GM23338 (cell line): ENCODE measurements at regions not wholly inside any gene's neighbourhood (a gene's known extent, or its start where the extent isn't known, plus 50 kb on each side); places are given as distances from the start of the nearest gene placed in this dataset.

Source experiments
- ATAC-seq: fragments of 200-7000 bp; cut with Tn5 transposase; 3 replicates; pipeline ENCODE4 v1.9.1; 2020
- DNase-seq: peaks from one replicate; pipeline ENCODE4 v3.0.0-alpha.2; 2015; ENCODE audit warnings: low spot score
- H2AFZ ChIP-seq: fragments of 200-600 bp; sonication (generic); 2 replicates; pipeline ENCODE4 v1.8.0; 2016; ENCODE audit warnings: antibody characterized with exemption, mild to moderate bottlenecking, moderate library complexity
- H3F3A ChIP-seq: fragments of 200-600 bp; sonication (generic); replicated peaks from 2 replicates; pipeline ENCODE4 v1.8.0; 2017; ENCODE audit warnings: antibody characterized with exemption, mixed run types, low read depth
- H3K27ac ChIP-seq: fragments of 200-600 bp; sonication (generic); 2 replicates; pipeline ENCODE4 v1.6.1; 2016; ENCODE audit warnings: low read depth
- H3K27me3 ChIP-seq: fragments of 200-600 bp; sonication (generic); 2 replicates; pipeline ENCODE4 v1.8.0; 2016; ENCODE audit warnings: mild to moderate bottlenecking, mixed run types, moderate library complexity; ENCODE audit not compliant: insufficient read depth
- H3K36me3 ChIP-seq: fragments of 200-600 bp; sonication (generic); 2 replicates; pipeline ENCODE4 v1.8.0; 2016; ENCODE audit warnings: mild to moderate bottlenecking; ENCODE audit not compliant: insufficient read depth
- H3K4me1 ChIP-seq: fragments of 200-600 bp; sonication (generic); 2 replicates; pipeline ENCODE4 v1.8.0; 2016; ENCODE audit warnings: mild to moderate bottlenecking, moderate library complexity; ENCODE audit not compliant: insufficient read depth
- H3K4me2 ChIP-seq: fragments of 200-600 bp; sonication (generic); 2 replicates; pipeline ENCODE4 v1.7.1; 2017; ENCODE audit warnings: mixed run types
- H3K4me3 ChIP-seq: fragments of 200-600 bp; sonication (generic); 2 replicates; pipeline ENCODE4 v1.6.1; 2016; ENCODE audit warnings: mixed run types
- H3K79me2 ChIP-seq: fragments of 200-600 bp; sonication (generic); replicated peaks from 2 replicates; pipeline ENCODE4 v1.8.0; 2017; ENCODE audit warnings: mild to moderate bottlenecking; ENCODE audit not compliant: insufficient read depth
- H3K9me2 ChIP-seq: fragments of 200-600 bp; sonication (generic); 2 replicates; pipeline ENCODE4 v1.8.0; 2017; ENCODE audit not compliant: insufficient read depth
- H4K20me1 ChIP-seq: fragments of 200-600 bp; sonication (generic); replicated peaks from 2 replicates; pipeline ENCODE4 v1.8.0; 2017; ENCODE audit warnings: mild to moderate bottlenecking; ENCODE audit not compliant: insufficient read depth
- H3K27ac Mint-ChIP-seq: 2 replicates; pipeline ENCODE4 v1.8.0; 2020; ENCODE audit warnings: inconsistent platforms, mild to moderate bottlenecking, moderate library complexity, mixed read lengths
- H3K27me3 Mint-ChIP-seq: 3 replicates; pipeline ENCODE4 v1.8.0; 2022; ENCODE audit warnings: low read depth, mild to moderate bottlenecking, moderate library complexity, mixed read lengths, inconsistent platforms; ENCODE audit not compliant: insufficient read depth, poor library complexity
- H3K36me3 Mint-ChIP-seq: 3 replicates; pipeline ENCODE4 v1.8.0; 2021; ENCODE audit warnings: low read depth, mild to moderate bottlenecking, inconsistent platforms, moderate library complexity, mixed read lengths
- H3K4me1 Mint-ChIP-seq: 3 replicates; pipeline ENCODE4 v1.8.0; 2020; ENCODE audit warnings: mild to moderate bottlenecking, inconsistent platforms, mixed read lengths
- H3K4me3 Mint-ChIP-seq: 3 replicates; pipeline ENCODE4 v1.8.0; 2021; ENCODE audit warnings: moderate library complexity, mild to moderate bottlenecking, inconsistent platforms, mixed read lengths
- H3K9me3 Mint-ChIP-seq: 3 replicates; pipeline ENCODE4 v1.8.0; 2020; ENCODE audit warnings: moderate library complexity, mild to moderate bottlenecking, inconsistent platforms, mixed read lengths
- CREB1 ChIP-seq: fragments of 250-450 bp; sonication (Bioruptor Pico); IDR thresholded peaks from 2 replicates; pipeline ENCODE4 v1.5.0; 2020; ENCODE audit warnings: low read depth, mild to moderate bottlenecking, moderate library complexity
- EZH2 ChIP-seq: fragments of 200-600 bp; sonication (generic); IDR thresholded peaks from one replicate; pipeline ENCODE4 v1.8.0; 2017; ENCODE audit warnings: antibody characterized with exemption, mild to moderate bottlenecking, low read depth; ENCODE audit not compliant: unreplicated experiment
- JUNB ChIP-seq: IDR thresholded peaks from one replicate; pipeline ENCODE4 v1.6.1; 2016; ENCODE audit warnings: antibody characterized with exemption; ENCODE audit not compliant: unreplicated experiment
- NANOG ChIP-seq: IDR thresholded peaks from 2 replicates; pipeline ENCODE4 v1.6.1; 2016; ENCODE audit warnings: antibody characterized with exemption, borderline replicate concordance
- STAT1 ChIP-seq: IDR thresholded peaks from one replicate; pipeline ENCODE4 v1.6.1; 2016; ENCODE audit warnings: antibody characterized with exemption; ENCODE audit not compliant: unreplicated experiment
- ZNF114 ChIP-seq: fragments of 250-450 bp; sonication (Bioruptor Pico); IDR thresholded peaks from 2 replicates; pipeline ENCODE4 v1.5.0; 2020; ENCODE audit warnings: mild to moderate bottlenecking, moderate library complexity
- TF ChIP-seq, protein P1 (sequence below): fragments of 250-450 bp; sonication (Bioruptor Pico); IDR thresholded peaks from 2 replicates; pipeline ENCODE4 v1.5.0; 2020; ENCODE audit warnings: mild to moderate bottlenecking, moderate library complexity
- TF ChIP-seq, protein P2 (sequence below): IDR thresholded peaks from 2 replicates; pipeline ENCODE4 v1.6.1; 2016; ENCODE audit warnings: antibody characterized with exemption
- TF ChIP-seq, protein P3 (sequence below): IDR thresholded peaks from one replicate; pipeline ENCODE4 v1.6.1; 2018; ENCODE audit warnings: antibody characterized with exemption; ENCODE audit not compliant: unreplicated experiment

DNA sequence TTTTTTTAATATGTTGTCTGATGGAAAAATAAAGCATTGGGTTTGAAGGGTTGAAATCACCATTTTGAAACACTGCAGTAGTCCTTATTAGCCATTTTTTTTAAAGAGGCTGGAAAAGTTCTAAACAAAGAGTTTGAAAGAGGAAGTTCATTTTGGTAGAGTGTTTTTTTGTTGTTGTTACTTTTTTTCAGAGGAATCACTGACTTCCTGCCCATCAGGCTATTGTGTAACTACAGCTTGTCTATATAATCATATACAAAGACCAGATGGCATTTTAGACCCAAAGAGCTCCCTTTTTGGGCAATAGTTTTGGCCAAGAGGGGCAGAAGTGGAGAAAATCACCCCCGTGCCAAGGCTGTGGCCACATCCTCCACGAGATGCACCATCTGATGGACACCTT is 818.5 kb upstream of the AMELY start:
- Histone ChIP-seq H3K9me2 (no peaks in the 10 kb centered on the region), H2AFZ (no peak overlapping the region), H3K4me2 (no peak overlapping the region), H3K4me1 (no peaks in the 10 kb centered on the region), H3F3A (no peaks in the 10 kb centered on the region), H3K27me3 (no peaks in the 10 kb centered on the region), H3K27ac (no peak overlapping the region), H3K36me3 (no peaks in the 10 kb centered on the region), H3K4me3 (no peak overlapping the region), H3K79me2 (no peaks in the 10 kb centered on the region), H4K20me1 (no peaks in the 10 kb centered on the region)
- no peaks in the 10 kb centered on the region for H3K36me3 Mint-ChIP-seq
- H3K9me3 Mint-ChIP-seq = no peaks in the 10 kb centered on the region; the same call in 2 of the 3 replicates
- peaks cover 6% of the 10 kb centered on the region; the same call in 2 of the 3 replicates for H3K4me1 Mint-ChIP-seq
- ATAC-seq = no peak
- H3K27ac Mint-ChIP-seq = no peak overlapping the region
- no peak for TF ChIP-seq NANOG
- TF ChIP-seq, protein P1, sequence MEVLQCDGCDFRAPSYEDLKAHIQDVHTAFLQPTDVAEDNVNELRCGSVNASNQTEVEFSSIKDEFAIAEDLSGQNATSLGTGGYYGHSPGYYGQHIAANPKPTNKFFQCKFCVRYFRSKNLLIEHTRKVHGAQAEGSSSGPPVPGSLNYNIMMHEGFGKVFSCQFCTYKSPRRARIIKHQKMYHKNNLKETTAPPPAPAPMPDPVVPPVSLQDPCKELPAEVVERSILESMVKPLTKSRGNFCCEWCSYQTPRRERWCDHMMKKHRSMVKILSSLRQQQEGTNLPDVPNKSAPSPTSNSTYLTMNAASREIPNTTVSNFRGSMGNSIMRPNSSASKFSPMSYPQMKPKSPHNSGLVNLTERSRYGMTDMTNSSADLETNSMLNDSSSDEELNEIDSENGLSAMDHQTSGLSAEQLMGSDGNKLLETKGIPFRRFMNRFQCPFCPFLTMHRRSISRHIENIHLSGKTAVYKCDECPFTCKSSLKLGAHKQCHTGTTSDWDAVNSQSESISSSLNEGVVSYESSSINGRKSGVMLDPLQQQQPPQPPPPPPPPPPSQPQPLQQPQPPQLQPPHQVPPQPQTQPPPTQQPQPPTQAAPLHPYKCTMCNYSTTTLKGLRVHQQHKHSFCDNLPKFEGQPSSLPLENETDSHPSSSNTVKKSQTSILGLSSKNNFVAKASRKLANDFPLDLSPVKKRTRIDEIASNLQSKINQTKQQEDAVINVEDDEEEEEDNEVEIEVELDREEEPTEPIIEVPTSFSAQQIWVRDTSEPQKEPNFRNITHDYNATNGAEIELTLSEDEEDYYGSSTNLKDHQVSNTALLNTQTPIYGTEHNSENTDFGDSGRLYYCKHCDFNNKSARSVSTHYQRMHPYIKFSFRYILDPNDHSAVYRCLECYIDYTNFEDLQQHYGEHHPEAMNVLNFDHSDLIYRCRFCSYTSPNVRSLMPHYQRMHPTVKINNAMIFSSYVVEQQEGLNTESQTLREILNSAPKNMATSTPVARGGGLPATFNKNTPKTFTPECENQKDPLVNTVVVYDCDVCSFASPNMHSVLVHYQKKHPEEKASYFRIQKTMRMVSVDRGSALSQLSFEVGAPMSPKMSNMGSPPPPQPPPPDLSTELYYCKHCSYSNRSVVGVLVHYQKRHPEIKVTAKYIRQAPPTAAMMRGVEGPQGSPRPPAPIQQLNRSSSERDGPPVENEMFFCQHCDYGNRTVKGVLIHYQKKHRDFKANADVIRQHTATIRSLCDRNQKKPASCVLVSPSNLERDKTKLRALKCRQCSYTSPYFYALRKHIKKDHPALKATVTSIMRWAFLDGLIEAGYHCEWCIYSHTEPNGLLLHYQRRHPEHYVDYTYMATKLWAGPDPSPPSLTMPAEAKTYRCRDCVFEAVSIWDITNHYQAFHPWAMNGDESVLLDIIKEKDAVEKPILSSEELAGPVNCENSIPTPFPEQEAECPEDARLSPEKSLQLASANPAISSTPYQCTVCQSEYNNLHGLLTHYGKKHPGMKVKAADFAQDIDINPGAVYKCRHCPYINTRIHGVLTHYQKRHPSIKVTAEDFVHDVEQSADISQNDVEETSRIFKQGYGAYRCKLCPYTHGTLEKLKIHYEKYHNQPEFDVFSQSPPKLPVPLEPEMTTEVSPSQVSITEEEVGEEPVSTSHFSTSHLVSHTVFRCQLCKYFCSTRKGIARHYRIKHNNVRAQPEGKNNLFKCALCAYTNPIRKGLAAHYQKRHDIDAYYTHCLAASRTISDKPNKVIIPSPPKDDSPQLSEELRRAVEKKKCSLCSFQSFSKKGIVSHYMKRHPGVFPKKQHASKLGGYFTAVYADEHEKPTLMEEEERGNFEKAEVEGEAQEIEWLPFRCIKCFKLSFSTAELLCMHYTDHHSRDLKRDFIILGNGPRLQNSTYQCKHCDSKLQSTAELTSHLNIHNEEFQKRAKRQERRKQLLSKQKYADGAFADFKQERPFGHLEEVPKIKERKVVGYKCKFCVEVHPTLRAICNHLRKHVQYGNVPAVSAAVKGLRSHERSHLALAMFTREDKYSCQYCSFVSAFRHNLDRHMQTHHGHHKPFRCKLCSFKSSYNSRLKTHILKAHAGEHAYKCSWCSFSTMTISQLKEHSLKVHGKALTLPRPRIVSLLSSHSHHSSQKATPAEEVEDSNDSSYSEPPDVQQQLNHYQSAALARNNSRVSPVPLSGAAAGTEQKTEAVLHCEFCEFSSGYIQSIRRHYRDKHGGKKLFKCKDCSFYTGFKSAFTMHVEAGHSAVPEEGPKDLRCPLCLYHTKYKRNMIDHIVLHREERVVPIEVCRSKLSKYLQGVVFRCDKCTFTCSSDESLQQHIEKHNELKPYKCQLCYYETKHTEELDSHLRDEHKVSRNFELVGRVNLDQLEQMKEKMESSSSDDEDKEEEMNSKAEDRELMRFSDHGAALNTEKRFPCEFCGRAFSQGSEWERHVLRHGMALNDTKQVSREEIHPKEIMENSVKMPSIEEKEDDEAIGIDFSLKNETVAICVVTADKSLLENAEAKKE = no peak
- H3K27me3 Mint-ChIP-seq = no peaks in the 10 kb centered on the region
- no peak for DNase-seq
- H3K4me3 Mint-ChIP-seq = no peak overlapping the region

DNA sequence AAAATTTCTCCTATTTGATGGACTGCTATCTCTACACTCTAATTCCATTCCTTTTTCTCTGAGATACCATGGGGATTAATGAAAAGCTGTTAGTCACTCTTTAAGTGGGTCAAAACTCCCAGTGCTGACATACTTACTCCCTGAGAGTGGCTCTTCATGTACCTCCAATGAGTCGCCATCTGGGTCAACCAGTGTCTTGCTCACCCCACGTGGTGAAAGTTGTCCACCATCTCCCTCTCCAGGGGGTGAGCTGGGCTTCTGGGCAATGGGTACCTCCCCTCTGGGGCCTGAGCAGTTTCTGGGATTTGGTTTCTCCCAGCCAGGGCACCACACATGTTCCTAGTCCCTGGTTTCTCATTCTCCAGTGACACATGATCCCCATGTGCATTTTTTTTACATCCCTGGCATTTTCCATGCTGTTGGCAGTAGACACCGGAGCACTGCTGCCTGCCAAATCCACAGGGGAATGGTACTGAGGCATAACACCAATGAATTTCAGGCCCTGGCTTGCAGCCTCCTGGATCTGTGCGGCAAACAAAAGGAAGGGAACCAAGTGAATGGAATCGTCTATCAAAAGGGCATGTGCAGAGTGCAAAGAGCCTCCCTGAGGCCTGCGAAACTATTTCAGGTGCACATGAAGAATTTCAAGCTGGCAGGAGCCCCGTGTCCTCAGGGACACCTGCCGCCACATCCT is 817.9 kb upstream of the AMELY start:
- Histone ChIP-seq H3K27ac (no peak overlapping the region), H3F3A (no peaks in the 10 kb centered on the region), H3K4me1 (no peaks in the 10 kb centered on the region), H3K9me2 (no peaks in the 10 kb centered on the region), H3K36me3 (no peaks in the 10 kb centered on the region), H3K4me3 (no peak overlapping the region), H2AFZ (no peak overlapping the region), H3K79me2 (no peaks in the 10 kb centered on the region), H3K4me2 (no peak overlapping the region), H3K27me3 (no peaks in the 10 kb centered on the region), H4K20me1 (no peaks in the 10 kb centered on the region)
- Mint-ChIP-seq H3K36me3 (no peaks in the 10 kb centered on the region), H3K4me3 (no peak overlapping the region), H3K9me3 (no peaks in the 10 kb centered on the region; the same call in 2 of the 3 replicates), H3K4me1 (peaks cover 6% of the 10 kb centered on the region; the same call in 2 of the 3 replicates), H3K27me3 (no peaks in the 10 kb centered on the region), H3K27ac (no peak overlapping the region)
- TF ChIP-seq, protein P2, sequence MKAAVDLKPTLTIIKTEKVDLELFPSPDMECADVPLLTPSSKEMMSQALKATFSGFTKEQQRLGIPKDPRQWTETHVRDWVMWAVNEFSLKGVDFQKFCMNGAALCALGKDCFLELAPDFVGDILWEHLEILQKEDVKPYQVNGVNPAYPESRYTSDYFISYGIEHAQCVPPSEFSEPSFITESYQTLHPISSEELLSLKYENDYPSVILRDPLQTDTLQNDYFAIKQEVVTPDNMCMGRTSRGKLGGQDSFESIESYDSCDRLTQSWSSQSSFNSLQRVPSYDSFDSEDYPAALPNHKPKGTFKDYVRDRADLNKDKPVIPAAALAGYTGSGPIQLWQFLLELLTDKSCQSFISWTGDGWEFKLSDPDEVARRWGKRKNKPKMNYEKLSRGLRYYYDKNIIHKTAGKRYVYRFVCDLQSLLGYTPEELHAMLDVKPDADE = no peak
- TF ChIP-seq EZH2 (no peak), STAT1 (no peak), ZNF114 (CRISPR knock-in tag) (no peak), JUNB (no peak), CREB1 (CRISPR knock-in tag) (no peak)
- TF ChIP-seq, protein P3, sequence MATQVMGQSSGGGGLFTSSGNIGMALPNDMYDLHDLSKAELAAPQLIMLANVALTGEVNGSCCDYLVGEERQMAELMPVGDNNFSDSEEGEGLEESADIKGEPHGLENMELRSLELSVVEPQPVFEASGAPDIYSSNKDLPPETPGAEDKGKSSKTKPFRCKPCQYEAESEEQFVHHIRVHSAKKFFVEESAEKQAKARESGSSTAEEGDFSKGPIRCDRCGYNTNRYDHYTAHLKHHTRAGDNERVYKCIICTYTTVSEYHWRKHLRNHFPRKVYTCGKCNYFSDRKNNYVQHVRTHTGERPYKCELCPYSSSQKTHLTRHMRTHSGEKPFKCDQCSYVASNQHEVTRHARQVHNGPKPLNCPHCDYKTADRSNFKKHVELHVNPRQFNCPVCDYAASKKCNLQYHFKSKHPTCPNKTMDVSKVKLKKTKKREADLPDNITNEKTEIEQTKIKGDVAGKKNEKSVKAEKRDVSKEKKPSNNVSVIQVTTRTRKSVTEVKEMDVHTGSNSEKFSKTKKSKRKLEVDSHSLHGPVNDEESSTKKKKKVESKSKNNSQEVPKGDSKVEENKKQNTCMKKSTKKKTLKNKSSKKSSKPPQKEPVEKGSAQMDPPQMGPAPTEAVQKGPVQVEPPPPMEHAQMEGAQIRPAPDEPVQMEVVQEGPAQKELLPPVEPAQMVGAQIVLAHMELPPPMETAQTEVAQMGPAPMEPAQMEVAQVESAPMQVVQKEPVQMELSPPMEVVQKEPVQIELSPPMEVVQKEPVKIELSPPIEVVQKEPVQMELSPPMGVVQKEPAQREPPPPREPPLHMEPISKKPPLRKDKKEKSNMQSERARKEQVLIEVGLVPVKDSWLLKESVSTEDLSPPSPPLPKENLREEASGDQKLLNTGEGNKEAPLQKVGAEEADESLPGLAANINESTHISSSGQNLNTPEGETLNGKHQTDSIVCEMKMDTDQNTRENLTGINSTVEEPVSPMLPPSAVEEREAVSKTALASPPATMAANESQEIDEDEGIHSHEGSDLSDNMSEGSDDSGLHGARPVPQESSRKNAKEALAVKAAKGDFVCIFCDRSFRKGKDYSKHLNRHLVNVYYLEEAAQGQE = no peak
- ATAC-seq (no peak), DNase-seq (no peak)
